Thyroid gland (tissue), 4 donors: ENCODE measurements at regions not wholly inside any gene's neighbourhood (a gene's known extent, or its start where the extent isn't known, plus 50 kb on each side); places are given as distances from the start of the nearest gene placed in this dataset.

Source experiments
- POLR2A ChIP-seq, 2 donors: fragments of 450-650 bp; IDR thresholded peaks; one replicate each; pipeline ENCODE4 v1.6.1; 2017; ENCODE audit warnings: antibody characterized with exemption in 2 of 2, mild to moderate bottlenecking in 2 of 2, moderate library complexity in 1 of 2
- TF ChIP-seq, protein P1 (sequence below), 6 experiments: fragments of 200-600 bp in 3 of 6; fragments of 450-650 bp in 3 of 6; sonication (generic) in 3 of 6; IDR thresholded peaks; one replicate each; pipeline ENCODE4 v1.5.1; 2016 to 2019; ENCODE audit warnings: antibody characterized with exemption in 6 of 6, mild to moderate bottlenecking in 2 of 6, inconsistent platforms in 1 of 6, moderate library complexity in 1 of 6

- TF ChIP-seq POLR2A (IDR thresholded peaks at IDR 0.05), result no peak
- TF ChIP-seq, protein P1, sequence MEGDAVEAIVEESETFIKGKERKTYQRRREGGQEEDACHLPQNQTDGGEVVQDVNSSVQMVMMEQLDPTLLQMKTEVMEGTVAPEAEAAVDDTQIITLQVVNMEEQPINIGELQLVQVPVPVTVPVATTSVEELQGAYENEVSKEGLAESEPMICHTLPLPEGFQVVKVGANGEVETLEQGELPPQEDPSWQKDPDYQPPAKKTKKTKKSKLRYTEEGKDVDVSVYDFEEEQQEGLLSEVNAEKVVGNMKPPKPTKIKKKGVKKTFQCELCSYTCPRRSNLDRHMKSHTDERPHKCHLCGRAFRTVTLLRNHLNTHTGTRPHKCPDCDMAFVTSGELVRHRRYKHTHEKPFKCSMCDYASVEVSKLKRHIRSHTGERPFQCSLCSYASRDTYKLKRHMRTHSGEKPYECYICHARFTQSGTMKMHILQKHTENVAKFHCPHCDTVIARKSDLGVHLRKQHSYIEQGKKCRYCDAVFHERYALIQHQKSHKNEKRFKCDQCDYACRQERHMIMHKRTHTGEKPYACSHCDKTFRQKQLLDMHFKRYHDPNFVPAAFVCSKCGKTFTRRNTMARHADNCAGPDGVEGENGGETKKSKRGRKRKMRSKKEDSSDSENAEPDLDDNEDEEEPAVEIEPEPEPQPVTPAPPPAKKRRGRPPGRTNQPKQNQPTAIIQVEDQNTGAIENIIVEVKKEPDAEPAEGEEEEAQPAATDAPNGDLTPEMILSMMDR (IDR thresholded peaks at IDR 0.05), result no peak
Observed at GRCh38 chr11:26018336-26018735, 313.6 kb upstream of the ANO3 start.
